HepG2 (cell line): ENCODE measurements at regions not wholly inside any gene's neighbourhood (a gene's known extent, or its start where the extent isn't known, plus 50 kb on each side); places are given as distances from the start of the nearest gene placed in this dataset.

Experiments
- ATAC-seq: fragments of 200-7000 bp; cut with Tn5 transposase; 3 replicates; pipeline ENCODE4 v1.9.1; 2020; ENCODE audit warnings: mild to moderate bottlenecking, moderate library complexity
- BruUV-seq: library from RNA; stranded (reverse); fragments of 400-500 nt; replicated peaks from 2 replicates; lab custom pipeline; 2021; lab: Mats Ljungman, UMichigan
- CTCF ChIA-PET: fragments of 300-600 bp; formaldehyde crosslinking; extraction: SDS; loops from one replicate; lab custom pipeline; 2021; ENCODE audit warnings: low total read pairs, inconsistent platforms, low intra/inter-chr PET ratio; lab: Yijun Ruan, JAX
- POLR2A ChIA-PET: fragments of 350-600 bp; sonication (Branson Sonifier 250); formaldehyde crosslinking; loops from one replicate; lab custom pipeline; 2020; ENCODE audit warnings: antibody characterized with exemption, inconsistent platforms; lab: Yijun Ruan, JAX
- DNase-seq: peaks from one replicate; pipeline ENCODE4 v3.0.0-alpha.2; 2015; ENCODE audit warnings: low spot score
- FAIRE-seq: peaks from 3 replicates; lab custom pipeline; 2011; peaks lifted over from hg19 to GRCh38; lab: Jason Lieb, UNC
- H2AFZ ChIP-seq: one replicate; pipeline ENCODE4 v1.6.1; 2011; ENCODE audit warnings: low read length, inconsistent platforms
- H3K27ac ChIP-seq: fragments of 300-600 bp; 3 replicates; pipeline ENCODE4 v1.8.0; 2011; ENCODE audit warnings: mixed run types, mild to moderate bottlenecking, mixed read lengths, low read length, inconsistent platforms; ENCODE audit not compliant: insufficient read depth; ENCODE audit errors: extremely low read length
- H3K27me3 ChIP-seq, 2 experiments: fragments of 200-600 bp in 1 of 2; 2 replicates in 1 of 2; 3 replicates in 1 of 2; pipeline versions ENCODE4 v1.6.0 to v1.8.0; 2011; ENCODE audit warnings: low read length in 2 of 2, mild to moderate bottlenecking in 2 of 2, moderate library complexity in 2 of 2, inconsistent platforms in 1 of 2; ENCODE audit not compliant: insufficient read depth in 2 of 2, control insufficient read depth in 1 of 2
- H3K36me3 ChIP-seq, 2 experiments: fragments of 200-600 bp in 1 of 2; replicated peaks in 1 of 2; 2 replicates in 1 of 2; 3 replicates in 1 of 2; pipeline versions ENCODE4 v1.5.1 to v1.8.0; 2011; ENCODE audit warnings: low read length in 2 of 2, inconsistent platforms in 1 of 2; ENCODE audit not compliant: insufficient read depth in 2 of 2, control insufficient read depth in 1 of 2
- H3K4me1 ChIP-seq: 2 replicates; pipeline ENCODE4 v1.5.1; 2012; ENCODE audit warnings: low read length, inconsistent platforms; ENCODE audit not compliant: insufficient read depth
- H3K4me2 ChIP-seq: 2 replicates; pipeline ENCODE4 v1.6.0; 2011; ENCODE audit warnings: low read depth, low read length, inconsistent platforms
- H3K4me3 ChIP-seq, 3 experiments: fragments of 200-600 bp in 1 of 3; sonication (generic), shearing (Covaris generic) in 1 of 3; replicated peaks in 1 of 3; 2 replicates each; pipeline ENCODE4 v1.5.1; 2011 to 2016; ENCODE audit warnings: low read length in 3 of 3, inconsistent platforms in 2 of 3, low read depth in 2 of 3, mild to moderate bottlenecking in 2 of 3, control low read depth in 1 of 3, mixed read lengths in 1 of 3; ENCODE audit not compliant: insufficient read depth in 1 of 3
- H3K79me2 ChIP-seq: one replicate; pipeline ENCODE4 v1.6.1; 2011; ENCODE audit warnings: low read length, inconsistent platforms; ENCODE audit not compliant: insufficient read depth
- H3K9ac ChIP-seq: 2 replicates; pipeline ENCODE4 v1.6.0; 2011; ENCODE audit warnings: mild to moderate bottlenecking, low read depth, low read length, inconsistent platforms; ENCODE audit not compliant: insufficient read depth
- H3K9me3 ChIP-seq: 2 replicates; pipeline ENCODE4 v1.5.1; 2012; ENCODE audit warnings: mild to moderate bottlenecking, low read length
- H4K20me1 ChIP-seq: 2 replicates; pipeline ENCODE4 v1.6.0; 2011; ENCODE audit warnings: inconsistent platforms, mild to moderate bottlenecking, low read length, moderate library complexity; ENCODE audit not compliant: insufficient read depth
- CAMTA2 ChIP-seq: sonication (generic); formaldehyde crosslinking; IDR thresholded peaks from 2 replicates; pipeline ENCODE4 v1.4.0; 2020; ENCODE audit warnings: mild to moderate bottlenecking, missing genetic modification reagents, borderline replicate concordance
- KAT7 ChIP-seq: IDR thresholded peaks from 2 replicates; pipeline ENCODE4 v1.6.1; 2018; ENCODE audit warnings: borderline replicate concordance, missing compliant biosample characterization
- MAFG ChIP-seq: sonication (generic); formaldehyde crosslinking; IDR thresholded peaks from 2 replicates; pipeline ENCODE4 v1.5.1; 2020; ENCODE audit warnings: mild to moderate bottlenecking, missing genetic modification reagents
- PHF21A ChIP-seq: sonication (generic); formaldehyde crosslinking; IDR thresholded peaks from 2 replicates; pipeline ENCODE4 v1.5.0; 2020; ENCODE audit warnings: mild to moderate bottlenecking, missing genetic modification reagents
- RARG ChIP-seq: sonication (generic); formaldehyde crosslinking; IDR thresholded peaks from 2 replicates; pipeline ENCODE4 v1.4.0; 2020; ENCODE audit warnings: low read depth, mild to moderate bottlenecking, missing genetic modification reagents
- SOX6 ChIP-seq, 2 experiments: fragments of 450-650 bp in 1 of 2; sonication (generic) in 1 of 2; formaldehyde crosslinking in 1 of 2; IDR thresholded peaks; 2 replicates each; pipeline versions ENCODE4 v1.4.0 to v1.6.1; 2017 to 2020; ENCODE audit warnings: antibody characterized with exemption in 1 of 2, mild to moderate bottlenecking in 1 of 2, missing genetic modification reagents in 1 of 2
- ZNF205 ChIP-seq: IDR thresholded peaks from 2 replicates; pipeline ENCODE4 v1.6.1; 2018; ENCODE audit warnings: missing biosample characterization, missing genetic modification reagents
- WGBS: methylation state at CpG from one replicate; pipeline ENCODE4 v1.1.6; 2017; ENCODE audit warnings: low lambda C conversion rate; 5-methylcytosine and 5-hydroxymethylcytosine counted together
- in situ Hi-C: cut with HindIII; loops from 2 replicates; pipeline ENCODE4 v1.10.0; 2017; ENCODE audit warnings: low pct_unique_long_range_greater_than_20kb; ENCODE audit not compliant: extremely low pct_ligation_motif_present
- intact Hi-C: fragments of 100-400 bp; cut with micrococcal nuclease; formaldehyde crosslinking; loops from one replicate; pipeline ENCODE4 v1.10.0; 2022; ENCODE audit not compliant: unreplicated experiment
- TF ChIP-seq, protein P1 (sequence below): sonication (generic); formaldehyde crosslinking; IDR thresholded peaks from 2 replicates; pipeline ENCODE4 v1.4.0; 2020; ENCODE audit warnings: missing genetic modification reagents

DNA sequence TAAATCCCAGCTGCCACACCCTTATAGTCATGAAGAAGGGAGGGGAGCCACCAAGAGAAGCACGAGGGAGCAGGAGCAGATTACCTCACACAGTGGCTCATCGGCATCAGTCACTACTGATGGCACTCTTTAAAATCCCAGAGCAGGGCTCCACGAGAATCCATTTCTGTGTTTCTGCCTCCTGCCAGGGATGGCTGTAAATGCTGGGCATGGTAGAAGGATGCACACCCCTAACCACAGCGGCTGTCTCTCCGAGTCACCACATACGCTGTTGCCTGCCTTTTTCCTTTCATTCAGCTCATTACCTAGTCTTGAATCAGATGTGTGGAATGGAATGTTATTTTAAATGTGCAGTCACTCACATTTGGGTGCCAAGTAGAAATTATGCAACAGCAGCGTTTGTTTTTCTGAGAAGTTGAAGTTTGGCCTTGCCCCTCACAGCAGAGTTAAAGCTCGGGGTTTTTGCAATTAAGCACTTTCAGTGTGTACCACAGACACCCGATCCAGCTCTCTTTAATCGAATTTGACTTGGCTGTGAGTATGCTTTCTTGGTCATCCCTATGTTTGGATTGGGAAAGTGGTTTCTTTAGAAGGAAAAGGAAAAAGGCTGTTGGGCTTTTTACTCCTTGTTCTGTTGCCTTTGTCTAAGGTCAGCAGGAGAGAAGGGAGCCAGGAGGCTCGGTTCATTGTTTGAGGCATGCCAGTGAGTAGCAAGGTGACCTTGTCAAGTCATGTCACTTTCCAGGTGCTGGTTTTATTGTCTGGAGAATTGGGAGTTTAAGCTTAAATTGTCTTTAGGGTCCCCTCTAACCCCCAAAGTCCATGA is 284.2 kb upstream of the TPM1 start (continued):
- TF ChIP-seq, protein P1, sequence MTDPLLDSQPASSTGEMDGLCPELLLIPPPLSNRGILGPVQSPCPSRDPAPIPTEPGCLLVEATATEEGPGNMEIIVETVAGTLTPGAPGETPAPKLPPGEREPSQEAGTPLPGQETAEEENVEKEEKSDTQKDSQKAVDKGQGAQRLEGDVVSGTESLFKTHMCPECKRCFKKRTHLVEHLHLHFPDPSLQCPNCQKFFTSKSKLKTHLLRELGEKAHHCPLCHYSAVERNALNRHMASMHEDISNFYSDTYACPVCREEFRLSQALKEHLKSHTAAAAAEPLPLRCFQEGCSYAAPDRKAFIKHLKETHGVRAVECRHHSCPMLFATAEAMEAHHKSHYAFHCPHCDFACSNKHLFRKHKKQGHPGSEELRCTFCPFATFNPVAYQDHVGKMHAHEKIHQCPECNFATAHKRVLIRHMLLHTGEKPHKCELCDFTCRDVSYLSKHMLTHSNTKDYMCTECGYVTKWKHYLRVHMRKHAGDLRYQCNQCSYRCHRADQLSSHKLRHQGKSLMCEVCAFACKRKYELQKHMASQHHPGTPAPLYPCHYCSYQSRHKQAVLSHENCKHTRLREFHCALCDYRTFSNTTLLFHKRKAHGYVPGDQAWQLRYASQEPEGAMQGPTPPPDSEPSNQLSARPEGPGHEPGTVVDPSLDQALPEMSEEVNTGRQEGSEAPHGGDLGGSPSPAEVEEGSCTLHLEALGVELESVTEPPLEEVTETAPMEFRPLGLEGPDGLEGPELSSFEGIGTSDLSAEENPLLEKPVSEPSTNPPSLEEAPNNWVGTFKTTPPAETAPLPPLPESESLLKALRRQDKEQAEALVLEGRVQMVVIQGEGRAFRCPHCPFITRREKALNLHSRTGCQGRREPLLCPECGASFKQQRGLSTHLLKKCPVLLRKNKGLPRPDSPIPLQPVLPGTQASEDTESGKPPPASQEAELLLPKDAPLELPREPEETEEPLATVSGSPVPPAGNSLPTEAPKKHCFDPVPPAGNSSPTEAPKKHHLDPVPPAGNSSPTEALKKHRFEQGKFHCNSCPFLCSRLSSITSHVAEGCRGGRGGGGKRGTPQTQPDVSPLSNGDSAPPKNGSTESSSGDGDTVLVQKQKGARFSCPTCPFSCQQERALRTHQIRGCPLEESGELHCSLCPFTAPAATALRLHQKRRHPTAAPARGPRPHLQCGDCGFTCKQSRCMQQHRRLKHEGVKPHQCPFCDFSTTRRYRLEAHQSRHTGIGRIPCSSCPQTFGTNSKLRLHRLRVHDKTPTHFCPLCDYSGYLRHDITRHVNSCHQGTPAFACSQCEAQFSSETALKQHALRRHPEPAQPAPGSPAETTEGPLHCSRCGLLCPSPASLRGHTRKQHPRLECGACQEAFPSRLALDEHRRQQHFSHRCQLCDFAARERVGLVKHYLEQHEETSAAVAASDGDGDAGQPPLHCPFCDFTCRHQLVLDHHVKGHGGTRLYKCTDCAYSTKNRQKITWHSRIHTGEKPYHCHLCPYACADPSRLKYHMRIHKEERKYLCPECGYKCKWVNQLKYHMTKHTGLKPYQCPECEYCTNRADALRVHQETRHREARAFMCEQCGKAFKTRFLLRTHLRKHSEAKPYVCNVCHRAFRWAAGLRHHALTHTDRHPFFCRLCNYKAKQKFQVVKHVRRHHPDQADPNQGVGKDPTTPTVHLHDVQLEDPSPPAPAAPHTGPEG, result no peak

DNA sequence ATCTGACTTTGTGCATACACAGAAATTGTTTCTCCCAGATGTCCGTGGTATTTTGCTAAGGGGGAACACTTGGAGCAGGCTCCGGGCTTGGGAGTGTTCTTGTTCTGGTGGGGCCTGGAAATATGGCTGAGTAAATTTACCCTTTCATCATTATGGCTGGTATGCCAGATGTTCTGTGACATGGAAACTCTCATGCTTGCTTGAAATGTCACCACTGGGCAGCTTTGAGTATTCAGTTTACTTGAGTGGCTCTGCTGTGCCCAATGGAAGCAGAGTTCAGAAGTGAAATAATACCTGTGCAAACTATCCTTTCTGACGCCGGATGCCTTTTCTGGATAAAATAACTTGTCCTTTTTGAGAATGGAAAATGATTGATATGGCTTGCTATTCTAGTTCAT is 283.6 kb upstream of the TPM1 start:
- no peak for DNase-seq
- no peak for FAIRE-seq
- Histone ChIP-seq H3K9me3 (no peaks in the 10 kb centered on the region), H2AFZ (no peak overlapping the region), H3K36me3 (peaks cover 2 to 3% of the 10 kb centered on the region in 2 experiments; a peak in 2 of 5 replicates), H3K9ac (no peak overlapping the region), H3K4me1 (peaks cover 54% of the 10 kb centered on the region), H3K27ac (no peak overlapping the region), H3K27me3 (no peaks in the 10 kb centered on the region), H4K20me1 (no peaks in the 10 kb centered on the region), H3K4me3 (no peak overlapping the region), H3K4me2 (no peak overlapping the region), H3K79me2 (no peaks in the 10 kb centered on the region)
- CTCF ChIA-PET, result no interaction called here
- 88% methylated on average over 4 of the region's 4 CpGs for WGBS
- intact Hi-C loops (no loop called here), in situ Hi-C loops (no loop called here)
- no peak for ATAC-seq
- BruUV-seq, result no TSS peak
- TF ChIP-seq CAMTA2 (CRISPR knock-in tag) (no peak), PHF21A (CRISPR knock-in tag) (no peak), KAT7 (no peak), ZNF205 (no peak), SOX6 (IDR thresholded peaks at IDR 0.05) (no peak), SOX6 (CRISPR knock-in tag; IDR thresholded peaks at IDR 0.05) (no peak), MAFG (no peak), RARG (no peak)
- POLR2A ChIA-PET, result no interaction called here
